NCI-H460 (cell line): ENCODE measurements at regions not wholly inside any gene's neighbourhood (a gene's known extent, or its start where the extent isn't known, plus 50 kb on each side); places are given as distances from the start of the nearest gene placed in this dataset.
"Not testable (repeated sequence)": the region's sequence is repeated elsewhere in the genome, so short reads cannot be mapped to it uniquely, and the experiment has no call there.

ENCODE experiments used
- DNase-seq: peaks from one replicate; pipeline ENCODE4 v3.0.0-alpha.2; 2016; ENCODE audit warnings: low read depth; ENCODE audit errors: extremely low read depth

DNA sequence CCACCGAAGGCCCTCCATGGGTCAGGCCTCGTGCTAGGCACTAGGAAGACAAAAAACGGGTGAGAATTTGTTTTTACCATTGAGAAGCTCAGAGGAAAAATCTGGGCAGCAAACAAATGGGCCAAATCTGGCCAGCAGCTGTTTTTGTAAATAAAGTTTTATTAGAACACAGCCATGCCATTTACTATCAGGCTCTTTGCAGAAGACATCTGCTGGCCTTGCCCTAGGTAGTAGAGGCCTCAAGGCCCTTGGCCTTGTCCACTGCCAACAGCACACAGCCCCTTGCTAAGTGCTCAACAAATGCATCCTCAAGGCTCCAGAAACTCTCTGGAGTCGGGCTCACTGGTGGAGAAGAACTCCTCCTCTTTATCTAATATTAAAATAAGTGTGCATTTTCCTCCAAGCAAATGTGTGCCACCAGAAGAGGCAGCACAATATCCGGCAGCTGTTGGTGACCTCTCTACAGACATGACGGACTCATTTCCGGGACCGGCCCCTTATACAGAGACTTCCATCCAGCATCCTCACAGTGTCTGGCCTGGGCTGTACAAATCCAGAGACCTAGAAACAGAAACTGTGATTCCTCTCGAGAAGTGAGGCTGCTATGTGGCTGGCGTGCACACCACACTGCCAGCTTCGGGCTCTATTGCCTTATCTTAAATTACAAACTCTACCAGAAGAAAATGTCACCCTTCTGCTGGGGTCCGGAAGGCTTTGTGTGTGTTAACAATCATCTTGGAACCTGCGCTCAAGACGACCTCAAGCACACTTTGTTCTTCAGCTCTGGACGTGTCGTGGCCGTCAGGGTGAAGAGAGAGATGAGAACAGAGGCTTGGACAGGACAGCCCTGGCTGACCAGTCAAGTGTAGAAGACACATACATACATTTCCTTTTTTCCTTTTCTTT lies 203.9 kb downstream of the TOMM20 start:
- DNase-seq = no peak

DNA sequence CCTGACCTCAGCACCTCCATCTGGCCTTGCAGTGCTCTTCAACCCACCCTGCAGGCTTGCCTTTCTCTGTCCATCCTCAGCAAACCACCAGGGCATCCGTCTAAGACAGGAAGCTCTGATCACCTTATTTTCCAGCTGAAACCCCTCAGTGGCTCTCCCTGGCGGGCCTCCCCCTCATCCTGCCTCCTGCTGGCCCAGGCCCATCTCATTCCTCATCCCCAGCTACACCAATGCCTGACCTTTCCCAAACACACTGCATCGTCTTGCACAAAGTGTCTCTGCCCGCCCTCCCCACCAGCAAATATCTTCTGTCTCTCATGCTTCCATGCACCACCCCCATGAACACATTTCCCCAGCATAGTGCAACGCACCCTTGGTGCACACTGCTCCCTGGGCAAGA lies 205.0 kb downstream of the TOMM20 start:
- DNase-seq = no peak

DNA sequence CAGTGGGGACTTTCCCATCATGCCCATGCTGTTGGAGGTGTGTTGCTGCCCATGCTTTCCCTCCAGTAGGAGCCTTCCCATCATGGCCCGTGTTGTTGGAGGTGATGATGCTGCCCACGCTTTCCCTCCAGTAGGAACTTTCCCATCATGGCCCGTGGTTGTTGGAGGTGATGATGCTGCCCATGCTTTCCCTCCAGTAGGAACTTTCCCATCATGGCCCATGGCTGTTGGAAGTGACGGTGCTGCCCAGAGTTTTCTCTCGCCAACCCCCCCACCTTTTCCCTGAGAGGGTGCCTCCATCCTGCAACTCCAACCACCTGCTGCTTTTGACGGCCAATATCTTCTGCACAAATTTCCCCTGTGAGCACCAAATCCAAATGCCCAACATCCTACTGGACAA lies 205.7 kb downstream of the TOMM20 start:
- DNase-seq = no peak

DNA sequence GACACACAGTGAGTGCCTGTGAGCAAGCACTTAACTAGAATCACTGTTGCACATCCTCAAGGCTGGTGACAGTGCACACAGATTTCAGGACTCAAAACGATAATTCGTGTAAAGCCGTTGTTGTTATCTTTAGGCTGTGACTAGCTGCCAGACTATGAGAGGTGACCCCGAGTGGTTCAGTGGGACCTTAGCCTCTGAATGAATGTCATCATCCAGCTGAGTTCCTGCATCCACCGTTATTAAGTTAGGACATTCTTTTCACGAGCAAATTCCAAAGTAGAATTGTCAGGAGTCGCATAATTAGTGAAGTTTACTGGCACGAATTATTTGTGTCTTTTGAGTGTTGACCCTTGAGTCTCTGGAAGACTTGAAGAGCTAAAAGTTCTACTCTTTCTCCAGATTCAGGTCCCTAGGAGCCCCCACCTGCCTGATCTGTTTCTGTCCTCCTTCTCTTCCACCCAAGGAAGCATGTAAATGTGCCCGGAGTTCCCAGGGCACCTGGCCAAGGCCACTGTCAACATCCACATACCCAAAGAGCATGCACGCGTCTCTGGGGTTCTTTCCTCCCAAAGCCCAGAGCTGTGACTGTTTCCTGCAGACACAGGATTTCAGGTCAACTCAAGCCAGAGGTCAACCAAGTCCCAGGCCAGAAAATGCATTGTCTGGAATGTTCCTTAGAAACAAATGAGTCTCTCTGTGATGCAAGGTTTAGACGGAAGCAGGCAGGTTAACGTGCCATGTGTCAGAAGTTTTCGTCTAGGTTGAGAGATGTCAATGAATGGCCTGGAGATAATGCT lies 207.2 kb downstream of the TOMM20 start:
- no peak for DNase-seq

DNA sequence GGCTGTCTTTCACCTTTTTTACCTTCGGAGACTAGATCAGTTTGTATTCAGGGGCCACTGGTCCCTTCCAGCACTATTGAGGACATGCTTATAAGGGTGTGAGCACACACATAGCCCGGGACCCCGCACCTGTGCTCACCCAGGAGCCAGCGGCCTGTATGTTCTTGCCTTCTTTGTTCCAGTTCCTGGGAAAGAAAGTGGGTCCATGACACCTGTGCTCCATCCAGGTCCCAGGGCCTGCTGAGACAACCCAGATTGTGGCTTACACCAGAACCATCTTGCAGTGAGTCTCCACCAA lies 207.8 kb downstream of the TOMM20 start:
- DNase-seq = no peak

DNA sequence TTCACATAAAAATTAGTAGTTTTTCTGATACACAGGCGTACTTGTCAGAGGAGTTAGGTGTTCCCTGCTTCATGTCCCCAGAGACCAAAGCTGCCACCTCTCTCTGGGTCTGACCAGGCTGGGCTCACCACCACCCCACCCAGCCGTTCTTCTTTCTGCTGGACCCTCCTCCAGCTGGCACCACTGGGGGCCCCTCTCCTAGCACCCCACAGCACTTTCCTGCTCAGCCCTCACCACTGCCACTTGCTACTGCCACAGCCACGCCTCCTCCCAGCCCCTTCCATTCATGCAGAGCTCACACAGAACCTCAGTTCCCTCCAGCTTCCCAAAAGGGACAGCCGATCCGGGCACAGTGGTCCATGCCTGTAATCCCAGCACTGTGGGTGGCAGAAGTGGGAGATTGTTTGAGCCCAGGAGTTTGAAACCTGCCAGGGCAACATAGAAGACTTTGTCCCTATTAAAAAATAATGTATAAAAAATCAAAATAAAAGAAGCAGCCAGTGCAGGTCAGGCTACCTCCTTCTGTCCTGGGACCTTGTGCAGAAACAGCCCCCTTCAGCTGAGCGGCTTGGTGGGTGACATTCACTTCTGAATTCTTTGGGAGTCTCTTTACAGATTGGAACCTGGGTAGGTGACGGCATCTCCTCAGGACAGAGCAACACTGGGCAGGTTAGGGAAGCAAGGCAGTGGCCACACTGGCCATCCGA lies 208.3 kb downstream of the TOMM20 start:
- no peak for DNase-seq

DNA sequence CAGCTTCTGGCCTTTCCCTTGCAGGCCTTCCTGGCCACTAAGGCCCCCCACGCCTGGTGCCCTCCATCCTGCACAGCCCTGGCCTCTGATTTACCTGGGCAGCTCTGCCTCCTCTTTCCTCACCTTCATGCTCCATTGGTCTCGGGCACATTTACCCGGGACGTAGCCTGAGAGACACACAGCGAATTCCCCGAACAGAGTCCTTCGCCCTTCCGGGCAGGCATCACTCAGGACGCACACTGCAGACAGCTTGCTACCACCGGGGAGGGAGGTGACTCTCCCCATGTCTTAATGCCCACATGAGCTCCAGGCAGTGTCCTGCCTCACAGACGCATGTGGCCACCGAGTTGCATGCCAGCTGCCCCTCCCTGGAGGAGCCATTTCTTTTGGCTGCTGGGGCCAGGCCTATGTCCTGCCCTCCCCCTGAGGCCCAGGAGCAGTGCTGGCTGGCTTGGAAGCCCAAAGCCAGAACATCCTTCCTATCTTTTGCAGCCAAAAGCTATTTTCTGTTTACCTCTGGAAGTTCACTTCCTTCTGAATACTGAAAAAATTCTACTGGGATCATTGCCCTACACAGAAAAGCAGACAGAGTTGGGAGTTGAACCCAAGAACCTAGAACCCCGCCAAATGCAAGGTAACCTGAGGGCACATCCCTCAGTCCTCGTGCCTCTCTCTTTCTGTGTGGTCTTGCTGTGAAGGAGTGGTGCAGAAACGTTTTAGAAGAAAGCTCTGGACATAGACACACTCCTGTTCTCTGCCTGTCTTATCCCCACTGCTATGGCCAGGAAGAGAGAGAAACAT lies 209.5 kb downstream of the TOMM20 start:
- DNase-seq = no peak

DNA sequence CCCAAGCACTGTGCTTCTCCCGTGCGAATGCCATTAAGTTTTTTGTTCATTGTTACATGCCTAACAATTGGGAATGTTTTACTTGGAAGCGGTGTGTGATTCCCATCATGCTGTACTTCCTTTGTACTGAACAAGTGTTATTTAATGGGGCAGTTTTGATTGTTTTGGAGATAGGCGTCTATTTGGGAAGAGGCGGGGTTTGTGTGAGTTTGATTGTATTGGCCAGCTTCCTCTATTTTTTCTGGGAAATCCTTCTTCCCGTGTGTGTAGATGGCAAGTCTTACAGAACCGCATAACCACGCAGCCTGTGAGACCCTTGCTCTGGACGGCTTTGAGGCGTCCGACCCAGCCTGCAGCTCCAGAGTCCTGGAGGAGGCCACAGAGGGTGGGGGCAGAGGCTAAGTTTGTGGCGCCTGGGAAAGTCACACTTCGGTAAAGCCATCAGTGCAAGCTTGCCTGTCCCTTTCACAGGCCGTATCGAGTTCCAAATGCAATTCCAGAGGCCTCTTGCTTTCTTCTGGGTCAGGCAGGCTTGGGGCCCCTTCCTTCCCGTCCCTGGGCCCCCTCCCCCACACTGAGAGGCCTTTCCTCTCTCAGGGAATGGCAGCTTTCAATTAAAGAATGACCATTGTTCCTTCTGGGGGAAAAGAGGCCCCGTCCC lies 210.3 kb downstream of the TOMM20 start:
- no peak for DNase-seq

DNA sequence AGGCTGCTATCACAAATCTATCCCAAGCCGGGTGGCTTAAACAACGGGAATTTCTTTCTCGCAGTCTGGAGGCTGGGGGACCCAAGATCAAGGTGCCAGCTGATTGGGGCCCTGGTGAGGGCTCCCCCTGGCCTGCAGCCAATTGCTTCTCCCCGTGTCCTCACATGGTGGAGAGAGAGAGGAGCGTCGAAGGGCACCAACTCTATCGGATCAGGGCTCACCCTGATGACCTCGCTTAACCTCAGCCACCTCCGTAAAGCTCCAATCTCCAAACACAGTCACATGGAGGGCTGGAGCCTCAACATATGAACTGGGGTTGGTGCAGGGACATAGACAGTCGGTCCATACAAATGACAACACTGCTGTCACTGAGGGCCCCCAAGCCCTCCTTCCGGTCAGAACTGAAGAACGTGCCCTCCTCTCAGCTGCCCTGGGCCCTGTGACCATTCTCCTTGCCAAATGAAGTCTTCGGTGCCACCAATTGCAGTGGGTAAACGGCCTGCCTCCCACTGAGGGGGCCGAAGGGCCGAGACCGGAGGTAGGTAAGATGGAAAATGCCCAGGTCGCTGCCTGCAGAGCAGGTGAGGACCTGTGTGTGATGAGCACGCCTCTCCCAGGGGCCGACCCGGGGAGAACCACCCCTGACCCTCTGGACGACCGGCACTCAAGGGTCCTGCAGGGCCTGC lies 211.0 kb downstream of the TOMM20 start:
- no peak for DNase-seq

DNA sequence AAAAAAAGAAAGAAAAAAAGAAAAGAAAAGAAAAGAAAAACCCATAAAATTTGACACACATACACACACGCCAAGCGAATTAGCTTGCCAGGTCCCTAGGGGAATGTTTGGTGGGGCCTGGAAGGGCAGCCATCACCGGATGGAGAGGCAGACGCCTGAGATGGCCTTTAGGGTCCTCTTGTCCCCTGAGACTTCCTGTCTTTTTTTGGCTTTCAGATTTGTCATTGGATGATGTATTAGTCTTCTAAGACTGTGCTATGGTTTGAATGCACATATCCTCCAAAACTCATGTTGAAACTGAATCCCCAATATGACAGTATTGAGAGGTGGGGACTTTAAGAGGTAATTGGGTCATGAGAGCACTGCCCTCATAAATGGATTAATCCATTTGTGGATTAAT lies 211.8 kb downstream of the TOMM20 start:
- DNase-seq = no peak

DNA sequence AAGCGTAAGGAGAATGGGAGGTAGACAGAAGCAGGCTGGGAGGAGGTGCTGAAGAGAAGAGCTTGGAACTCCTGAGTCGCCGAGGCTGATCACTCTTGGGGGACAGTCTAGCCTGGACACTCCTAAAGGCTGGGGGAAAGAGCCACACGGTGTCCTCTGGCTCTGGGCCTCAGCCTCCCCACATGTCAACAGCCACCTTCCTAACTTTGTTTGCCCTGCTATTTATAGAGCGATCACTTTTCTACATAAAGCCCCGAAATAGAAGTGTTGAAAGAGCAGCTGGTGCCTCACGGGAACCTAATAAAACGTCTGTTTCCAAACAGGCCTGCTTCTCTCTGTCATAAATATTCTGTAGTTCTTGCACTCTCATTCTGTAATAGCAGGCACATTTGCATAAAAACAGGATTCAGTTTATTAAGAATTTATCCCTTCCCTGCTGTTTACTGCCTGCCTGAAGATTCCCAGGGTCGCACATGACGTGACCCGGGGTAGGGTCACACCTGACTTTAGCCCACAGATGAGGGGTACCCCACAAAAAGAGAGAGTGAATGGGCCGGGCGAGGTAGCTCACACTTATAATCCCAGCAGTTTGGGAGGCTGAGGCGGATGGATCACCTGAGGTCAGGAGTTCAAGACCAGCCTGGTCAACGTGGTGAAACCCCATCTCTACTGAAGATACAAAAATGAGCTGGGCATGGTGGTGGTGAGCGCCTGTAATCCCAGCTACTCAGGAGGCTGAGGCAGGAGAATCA lies 212.5 kb downstream of the TOMM20 start:
- DNase-seq = no peak

DNA sequence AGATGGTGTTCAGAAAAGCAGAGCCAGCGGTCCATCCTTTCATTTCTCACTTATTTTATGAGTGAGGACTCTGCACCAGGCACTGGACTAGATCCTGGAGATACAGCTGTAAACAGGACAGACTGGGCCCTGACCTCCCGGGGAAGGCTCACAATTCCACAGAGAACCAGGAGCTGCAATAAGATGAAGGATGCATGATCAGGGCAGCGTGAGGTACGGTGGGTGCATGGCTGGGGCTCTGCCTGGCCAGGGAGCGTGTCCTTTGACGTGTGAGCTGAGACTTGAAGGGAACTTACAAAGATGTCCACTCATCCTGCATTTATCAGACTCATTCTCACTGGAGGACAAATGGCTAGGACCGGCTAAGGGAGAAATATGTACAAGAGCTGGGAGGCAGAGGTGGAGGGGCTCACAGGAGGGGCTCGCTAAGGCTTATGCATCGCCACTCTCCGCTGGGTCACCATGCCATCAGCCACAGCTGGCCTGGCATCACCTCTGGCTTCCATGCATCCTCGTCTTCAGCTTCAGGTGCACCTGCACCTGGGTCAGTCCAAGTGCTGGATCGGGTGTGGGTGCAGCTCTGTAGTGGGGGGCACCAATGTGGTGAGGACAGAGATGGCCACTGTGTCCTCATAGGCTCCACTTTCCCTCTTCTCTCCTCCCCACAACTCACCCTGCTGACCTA lies 213.9 kb downstream of the TOMM20 start:
- DNase-seq = no peak

DNA sequence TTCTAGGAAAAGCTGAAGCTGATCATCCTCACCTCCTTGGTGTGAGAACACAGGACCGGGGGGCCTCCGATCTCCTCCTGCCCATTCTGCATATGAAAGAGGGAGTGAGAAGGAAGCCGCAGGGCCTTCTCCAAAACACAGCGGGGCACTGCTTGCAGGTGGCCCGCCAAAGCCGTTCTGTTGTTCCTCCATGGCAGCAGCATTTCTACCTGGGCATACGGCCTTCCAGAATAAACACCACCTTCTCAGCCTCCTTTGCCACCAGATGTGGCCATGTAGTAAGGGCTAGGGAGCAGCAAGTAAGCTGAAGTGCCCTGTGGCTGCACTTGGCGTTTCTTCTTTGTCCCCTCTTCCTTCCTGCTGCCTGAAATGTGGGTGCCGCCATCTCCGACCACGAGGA lies 214.9 kb downstream of the TOMM20 start:
- DNase-seq = no peak

DNA sequence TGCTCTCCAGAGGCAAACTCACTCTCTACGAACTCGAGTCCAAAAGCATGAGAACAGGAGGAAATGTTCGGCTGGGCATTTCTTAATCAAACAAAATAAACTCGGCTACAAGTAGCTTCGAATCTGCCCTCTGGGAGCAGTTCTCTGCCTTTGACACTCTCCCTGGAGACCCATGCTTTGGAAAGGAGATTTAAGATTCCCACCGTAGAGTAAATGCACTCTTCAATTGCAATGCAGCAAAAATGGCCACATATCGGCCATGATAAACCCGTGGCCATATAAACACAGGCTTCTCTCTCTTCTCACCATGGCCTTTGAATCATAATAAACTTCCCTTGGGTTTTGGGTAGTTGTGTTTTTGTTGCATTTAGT lies 215.4 kb downstream of the TOMM20 start:
- no peak for DNase-seq

DNA sequence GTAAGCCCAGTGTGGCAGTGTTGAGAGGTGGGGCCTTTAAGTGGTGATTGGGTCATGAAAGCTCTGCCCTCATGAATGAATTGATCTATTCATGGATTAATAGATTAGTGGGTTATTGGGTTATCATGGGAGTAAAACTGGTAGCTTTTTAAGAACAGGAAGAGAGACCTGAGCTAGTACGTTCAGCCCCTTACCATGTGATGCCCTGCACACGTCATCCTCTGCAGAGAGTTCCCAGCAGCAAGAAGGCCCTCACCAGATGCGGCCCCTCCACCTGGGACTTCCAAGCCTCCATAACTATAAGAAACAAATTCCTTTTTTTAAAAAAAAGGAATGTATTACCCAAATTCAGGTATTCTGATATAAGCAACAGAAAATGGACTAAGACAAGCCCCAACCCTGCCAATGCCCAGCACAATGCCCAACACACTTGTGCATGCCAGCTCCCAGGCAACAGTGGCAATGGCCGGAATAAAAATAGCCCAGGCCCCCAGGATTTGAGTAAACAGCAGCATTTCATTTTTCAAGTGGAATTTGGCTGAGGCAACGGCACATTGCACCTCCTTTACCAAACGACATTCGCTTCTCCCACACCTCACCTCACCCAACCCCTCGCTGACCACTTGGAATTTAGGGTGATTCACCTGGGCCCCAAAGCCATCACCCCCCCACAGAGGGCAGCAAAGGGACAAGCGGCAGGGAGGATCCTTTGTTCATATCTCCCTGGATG lies 215.9 kb downstream of the TOMM20 start:
- DNase-seq = no peak

DNA sequence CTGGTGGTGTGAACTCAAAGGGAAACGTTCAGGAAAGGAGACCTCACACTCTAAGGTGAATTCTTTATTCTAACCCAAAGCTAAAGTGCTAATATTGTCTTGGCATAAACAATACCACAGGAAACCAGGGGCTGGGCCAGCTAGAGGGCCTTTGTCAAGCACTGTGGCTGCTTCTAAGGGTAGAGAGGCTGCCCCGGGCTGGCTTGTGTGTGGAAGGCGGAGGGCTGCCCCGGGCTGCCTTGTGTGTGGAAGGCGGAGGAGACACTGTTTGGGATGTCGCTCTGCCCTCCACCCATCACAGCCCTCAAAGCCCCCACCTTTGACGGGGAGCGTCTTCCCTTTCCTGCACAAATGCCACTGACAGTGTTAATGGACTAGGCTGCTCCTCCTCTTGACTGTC lies 216.8 kb downstream of the TOMM20 start:
- DNase-seq = no peak

DNA sequence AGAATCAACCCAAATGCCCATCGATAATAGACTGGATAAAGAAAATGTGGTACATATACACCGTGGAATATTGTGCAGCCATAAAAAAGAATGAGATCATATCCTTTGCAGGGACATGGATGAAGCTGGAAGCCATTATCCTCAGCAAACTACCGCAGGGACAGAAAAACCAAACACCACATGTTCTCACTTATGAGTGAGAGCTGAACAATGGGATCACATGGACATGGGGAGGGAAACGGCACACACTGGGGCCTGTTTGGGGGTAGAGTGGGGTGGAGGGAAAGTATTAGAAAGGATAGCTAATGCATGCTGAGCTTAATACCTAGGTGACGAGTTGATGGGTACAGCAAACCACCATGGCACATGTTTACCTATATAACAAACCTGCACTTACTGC lies 217.5 kb downstream of the TOMM20 start:
- not testable (repeated sequence) for DNase-seq

DNA sequence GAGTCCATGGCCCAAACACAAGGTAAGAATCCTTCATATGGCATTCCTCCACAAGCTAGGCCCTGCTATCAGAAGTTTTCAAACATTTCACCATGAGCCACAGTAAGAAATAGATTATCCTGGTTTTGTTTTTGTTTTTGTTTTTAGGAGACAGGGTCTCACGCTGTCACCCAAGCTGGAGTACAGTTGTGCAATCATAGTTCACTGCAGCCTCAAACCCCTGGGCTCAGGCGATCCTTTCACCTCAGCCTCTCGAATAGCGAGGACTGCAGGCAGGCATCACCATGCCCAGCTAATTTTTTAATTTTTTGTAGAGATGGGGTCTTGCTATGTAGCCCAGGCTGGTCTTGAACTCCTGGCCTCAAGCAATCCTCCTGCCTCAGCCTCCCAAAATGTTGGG lies 218.8 kb downstream of the TOMM20 start:
- no peak for DNase-seq
